Uterus (tissue), 3 donors: ENCODE measurements at regions not wholly inside any gene's neighbourhood (a gene's known extent, or its start where the extent isn't known, plus 50 kb on each side); places are given as distances from the start of the nearest gene placed in this dataset.

Experiments
- DNase-seq, 2 donors: peaks; one replicate each; pipeline ENCODE4 v3.0.0-alpha.2; 2019 to 2020
- H3K27ac ChIP-seq, 2 donors: fragments of 200-600 bp; sonication (generic); 1 replicate in 1 of 2; 2 replicates in 1 of 2; pipeline ENCODE4 v1.5.1; 2016 to 2018
- H3K27me3 ChIP-seq, 2 donors: fragments of 200-600 bp; sonication (generic); one replicate each; pipeline ENCODE4 v1.5.1; 2018 to 2019; ENCODE audit warnings: control low read depth in 1 of 2
- H3K36me3 ChIP-seq, 2 donors: fragments of 200-600 bp; sonication (generic); one replicate each; pipeline ENCODE4 v1.5.1; 2019; ENCODE audit warnings: control low read depth in 1 of 2
- H3K4me1 ChIP-seq, 2 donors: fragments of 200-600 bp; sonication (generic); one replicate each; pipeline ENCODE4 v1.5.1; 2018 to 2019; ENCODE audit warnings: control low read depth in 1 of 2
- H3K4me3 ChIP-seq, 2 donors: fragments of 200-600 bp; sonication (generic); 1 replicate in 1 of 2; 2 replicates in 1 of 2; pipeline ENCODE4 v1.5.1; 2018 to 2019; ENCODE audit warnings: mild to moderate bottlenecking in 1 of 2
- H3K9me3 ChIP-seq, 2 donors: fragments of 200-600 bp; sonication (generic); one replicate each; pipeline ENCODE4 v1.5.1; 2019; ENCODE audit warnings: control low read depth in 1 of 2
- CTCF ChIP-seq, 4 experiments: fragments of 200-600 bp in 2 of 4; fragments of 450-650 bp in 2 of 4; sonication (generic) in 2 of 4; IDR thresholded peaks; one replicate each; pipeline ENCODE4 v1.5.1; 2016 to 2019; ENCODE audit warnings: antibody characterized with exemption in 4 of 4, mild to moderate bottlenecking in 2 of 4, moderate library complexity in 1 of 4
- POLR2A ChIP-seq, 2 donors: fragments of 450-650 bp; IDR thresholded peaks; one replicate each; pipeline ENCODE4 v1.6.1; 2016; ENCODE audit warnings: antibody characterized with exemption in 2 of 2, mild to moderate bottlenecking in 1 of 2, moderate library complexity in 1 of 2
- intact Hi-C: fragments of 100-400 bp; cut with DNase I; formaldehyde crosslinking; loops from one replicate; pipeline ENCODE4 v1.15.1; 2023; ENCODE audit warnings: low total_unique reads
- donor health status: DM: yes; HTN: yes; CAD: no.

- peaks cover 0 to 4% of the 10 kb centered on the region in 2 donors for H3K4me1 ChIP-seq
- TF ChIP-seq POLR2A (IDR thresholded peaks at IDR 0.05): no peak
- TF ChIP-seq CTCF (IDR thresholded peaks at IDR 0.05): no peak
- no peaks in the 10 kb centered on the region for H3K36me3 ChIP-seq
- intact Hi-C loops: no loop called here
- no peaks in the 10 kb centered on the region for H3K9me3 ChIP-seq
- no peak for DNase-seq
- no peaks in the 10 kb centered on the region for H3K27me3 ChIP-seq
- no peak overlapping the region for H3K27ac ChIP-seq
- H3K4me3 ChIP-seq: no peak overlapping the region
Observed at GRCh38 chr11:81853791-81854190, 879.9 kb downstream of the FAM181B start.

DNA sequence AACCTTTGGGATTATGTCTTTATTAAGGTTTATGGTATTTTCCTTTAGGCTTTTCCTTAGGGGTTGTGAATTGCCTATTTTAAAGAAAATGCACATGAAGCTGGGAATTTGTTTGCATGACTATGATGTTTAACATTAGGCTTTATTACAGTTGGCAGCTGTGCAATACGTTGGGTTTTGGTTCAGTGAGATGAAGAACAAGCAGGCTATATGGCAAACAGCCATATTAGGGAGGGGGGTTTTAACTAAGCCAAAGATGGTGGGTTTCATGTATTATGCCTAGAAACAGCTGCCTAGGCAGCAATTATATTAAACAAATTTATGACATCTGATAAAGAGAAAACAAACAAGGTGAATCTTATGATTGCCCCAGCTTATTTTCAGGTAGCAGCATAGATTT is 880.8 kb downstream of the FAM181B start:
- H3K4me1 ChIP-seq: peaks cover 0 to 4% of the 10 kb centered on the region in 2 donors
- no peak overlapping the region for H3K4me3 ChIP-seq
- H3K36me3 ChIP-seq: no peaks in the 10 kb centered on the region
- H3K27me3 ChIP-seq: no peaks in the 10 kb centered on the region
- H3K9me3 ChIP-seq: no peaks in the 10 kb centered on the region
- H3K27ac ChIP-seq: no peak overlapping the region
- TF ChIP-seq POLR2A (IDR thresholded peaks at IDR 0.05) (no peak), CTCF (IDR thresholded peaks at IDR 0.05) (no peak)
- intact Hi-C loops: no loop called here
- no peak for DNase-seq

GRCh38 chr11:81840380-81840779 is 893.3 kb downstream of the FAM181B start:
- Histone ChIP-seq H3K36me3 (no peaks in the 10 kb centered on the region), H3K4me3 (no peak overlapping the region), H3K4me1 (no peaks in the 10 kb centered on the region), H3K27ac (no peak overlapping the region), H3K9me3 (no peaks in the 10 kb centered on the region), H3K27me3 (no peaks in the 10 kb centered on the region)
- intact Hi-C loops: no loop called here
- DNase-seq: no peak
- TF ChIP-seq POLR2A (IDR thresholded peaks at IDR 0.05) (no peak), CTCF (IDR thresholded peaks at IDR 0.05) (no peak)

DNA sequence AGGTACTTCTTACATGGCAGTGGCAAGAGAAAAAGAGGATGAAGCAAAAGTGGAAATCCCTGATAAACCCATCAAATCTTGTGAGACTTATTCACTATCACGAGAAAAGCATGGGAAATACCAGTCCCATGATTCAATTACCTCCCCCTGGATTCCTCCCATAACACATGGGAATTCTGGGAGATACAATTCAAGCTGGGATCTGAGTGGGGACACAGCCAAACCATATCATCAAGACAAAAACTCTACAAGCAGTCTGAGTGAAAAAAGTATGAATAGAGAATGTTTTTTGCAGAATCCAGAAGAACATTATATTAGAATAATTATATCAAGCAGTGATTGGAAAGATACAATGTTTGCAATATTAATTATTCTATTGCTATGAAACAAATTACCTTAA is 893.7 kb downstream of the FAM181B start:
- Histone ChIP-seq H3K9me3 (no peaks in the 10 kb centered on the region), H3K27ac (no peak overlapping the region), H3K27me3 (no peaks in the 10 kb centered on the region), H3K4me1 (no peaks in the 10 kb centered on the region), H3K36me3 (no peaks in the 10 kb centered on the region), H3K4me3 (no peak overlapping the region)
- intact Hi-C loops: no loop called here
- TF ChIP-seq CTCF (IDR thresholded peaks at IDR 0.05) (no peak), POLR2A (IDR thresholded peaks at IDR 0.05) (no peak)
- no peak for DNase-seq

DNA sequence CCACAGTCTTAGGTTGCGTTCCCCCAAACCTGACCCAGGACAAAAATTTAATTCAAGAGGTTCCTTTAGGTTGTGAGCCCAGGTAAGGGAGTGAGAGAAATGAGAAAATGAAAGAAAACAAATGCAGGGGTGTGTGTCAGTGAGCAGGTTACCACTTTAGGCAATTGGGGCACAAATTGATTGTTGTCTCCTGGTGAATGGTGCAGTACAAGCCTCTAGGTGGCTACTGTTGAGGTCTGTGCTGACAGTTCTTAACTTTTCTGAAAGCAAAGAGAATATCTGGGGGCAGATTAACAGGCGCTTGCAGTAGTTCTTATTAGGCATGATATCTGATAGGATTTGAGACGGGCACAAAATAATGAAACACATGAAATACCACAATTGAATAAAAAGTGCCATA is 894.6 kb downstream of the FAM181B start:
- DNase-seq: no peak
- no peaks in the 10 kb centered on the region for H3K4me1 ChIP-seq
- no peaks in the 10 kb centered on the region for H3K27me3 ChIP-seq
- H3K9me3 ChIP-seq: no peaks in the 10 kb centered on the region
- no peak overlapping the region for H3K4me3 ChIP-seq
- H3K36me3 ChIP-seq: no peaks in the 10 kb centered on the region
- no peak overlapping the region for H3K27ac ChIP-seq
- intact Hi-C loops: no loop called here
- no peak for TF ChIP-seq CTCF (IDR thresholded peaks at IDR 0.05)
- no peak for TF ChIP-seq POLR2A (IDR thresholded peaks at IDR 0.05)
